H1 (cell line): ENCODE measurements at regions not wholly inside any gene's neighbourhood (a gene's known extent, or its start where the extent isn't known, plus 50 kb on each side); places are given as distances from the start of the nearest gene placed in this dataset.
"Not testable (repeated sequence)": the region's sequence is repeated elsewhere in the genome, so short reads cannot be mapped to it uniquely, and the experiment has no call there.

ENCODE experiments used
- CTCF ChIA-PET: fragments of 300-600 bp; sonication (Branson Sonifier 250); formaldehyde crosslinking; loops from one replicate; lab custom pipeline; 2021; ENCODE audit not compliant: partially characterized antibody; lab: Charles Lee
- POLR2A ChIA-PET: fragments of 300-600 bp; sonication (Branson Sonifier 250); formaldehyde crosslinking; loops from one replicate; lab custom pipeline; 2021; ENCODE audit warnings: inconsistent platforms; ENCODE audit not compliant: partially characterized antibody; lab: Charles Lee
- DNase-seq, 2 experiments: peaks; one replicate each; pipeline versions ENCODE4 v3.0.0 to v3.0.0-alpha.2; 2010 to 2022; ENCODE audit warnings: low spot score in 2 of 2, low read depth in 1 of 2, mixed read lengths in 1 of 2
- FAIRE-seq: peaks from 2 replicates; lab custom pipeline; 2011; peaks lifted over from hg19 to GRCh38; lab: Jason Lieb, UNC
- H2AFZ ChIP-seq: 2 replicates; pipeline ENCODE4 v1.8.1; 2012; ENCODE audit warnings: low read length, inconsistent platforms
- H2AK5ac ChIP-seq: 2 replicates; pipeline ENCODE4 v1.6.1; 2013; ENCODE audit warnings: low read depth, low read length
- H2BK120ac ChIP-seq: replicated peaks from 2 replicates; pipeline ENCODE3; 2013; ENCODE audit warnings: low read depth, low read length, inconsistent platforms
- H2BK12ac ChIP-seq: 2 replicates; pipeline ENCODE4 v1.6.1; 2013; ENCODE audit warnings: low read depth, low read length
- H2BK15ac ChIP-seq: 2 replicates; pipeline ENCODE4 v1.6.1; 2013; ENCODE audit warnings: low read length
- H2BK20ac ChIP-seq: 2 replicates; pipeline ENCODE4 v1.6.1; 2013; ENCODE audit warnings: low read length
- H2BK5ac ChIP-seq: 2 replicates; pipeline ENCODE4 v1.6.1; 2013; ENCODE audit warnings: low read depth, low read length
- H3K14ac ChIP-seq: 2 replicates; pipeline ENCODE4 v1.6.1; 2013; ENCODE audit warnings: inconsistent platforms; ENCODE audit not compliant: insufficient read length
- H3K18ac ChIP-seq: 2 replicates; pipeline ENCODE4 v1.6.1; 2013; ENCODE audit warnings: low read length; ENCODE audit errors: extremely low read depth
- H3K23ac ChIP-seq: 2 replicates; pipeline ENCODE4 v1.6.1; 2013; ENCODE audit warnings: inconsistent platforms; ENCODE audit not compliant: insufficient read length
- H3K23me2 ChIP-seq: 2 replicates; pipeline ENCODE4 v1.6.1; 2013; ENCODE audit warnings: low read depth, low read length
- H3K27ac ChIP-seq: 2 replicates; pipeline ENCODE4 v1.6.1; 2011; ENCODE audit warnings: low read depth, low read length, inconsistent platforms
- H3K27me3 ChIP-seq, 4 experiments: replicated peaks in 1 of 4; 1 replicate in 1 of 4; 2 replicates in 3 of 4; pipeline versions ENCODE4 v1.6.1 to v1.8.1; 2011 to 2013; ENCODE audit warnings: low read length in 3 of 4, mild to moderate bottlenecking in 3 of 4, inconsistent platforms in 2 of 4, mixed read lengths in 2 of 4, moderate library complexity in 1 of 4; ENCODE audit not compliant: control insufficient read depth in 3 of 4, insufficient read depth in 3 of 4; ENCODE audit errors: extremely low read depth in 1 of 4
- H3K36me3 ChIP-seq, 4 experiments: 2 replicates each; pipeline versions ENCODE4 v1.6.1 to v1.8.1; 2011 to 2013; ENCODE audit warnings: mild to moderate bottlenecking in 4 of 4, low read length in 3 of 4, moderate library complexity in 2 of 4, control low read depth in 1 of 4, inconsistent platforms in 1 of 4; ENCODE audit not compliant: insufficient read depth in 4 of 4, control insufficient read depth in 2 of 4
- H3K4ac ChIP-seq: replicated peaks from 2 replicates; pipeline ENCODE3; 2013; ENCODE audit warnings: low read length, low read depth, mixed read lengths, inconsistent platforms; ENCODE audit not compliant: insufficient read length
- H3K4me1 ChIP-seq, 4 experiments: replicated peaks in 1 of 4; 1 replicate in 1 of 4; 2 replicates in 3 of 4; pipeline versions ENCODE4 v1.6.1 to v1.8.1; 2011 to 2013; ENCODE audit warnings: low read length in 3 of 4, inconsistent platforms in 2 of 4, mixed read lengths in 1 of 4; ENCODE audit not compliant: insufficient read depth in 4 of 4, control insufficient read depth in 3 of 4
- H3K4me2 ChIP-seq, 2 experiments: 2 replicates each; pipeline versions ENCODE4 v1.6.1 to v1.8.1; 2011 to 2013; ENCODE audit warnings: low read depth in 2 of 2, low read length in 2 of 2, control low read depth in 1 of 2, inconsistent platforms in 1 of 2, mild to moderate bottlenecking in 1 of 2; ENCODE audit not compliant: insufficient read depth in 1 of 2
- H3K4me3 ChIP-seq, 4 experiments: fragments of 200-600, 300-600 bp in 1 of 4; sonication (generic), shearing (Covaris generic), sonication (Bioruptor Twin) in 1 of 4; 2 replicates each; pipeline versions ENCODE4 v1.5.1 to v1.8.1; 2011 to 2016; ENCODE audit warnings: low read length in 4 of 4, low read depth in 3 of 4, control low read depth in 2 of 4, inconsistent platforms in 2 of 4, mild to moderate bottlenecking in 2 of 4, mixed read lengths in 1 of 4, moderate library complexity in 1 of 4; ENCODE audit not compliant: insufficient read depth in 2 of 4; ENCODE audit errors: extremely low read depth in 1 of 4
- H3K56ac ChIP-seq: replicated peaks from 2 replicates; pipeline ENCODE3; 2013; ENCODE audit warnings: low read depth, mild to moderate bottlenecking, mixed read lengths, low read length, inconsistent platforms; ENCODE audit not compliant: insufficient read length
- H3K79me1 ChIP-seq: 2 replicates; pipeline ENCODE4 v1.6.1; 2013; ENCODE audit warnings: low read depth, low read length, control low read depth
- H3K79me2 ChIP-seq, 2 experiments: 2 replicates each; pipeline versions ENCODE4 v1.6.1 to v1.8.1; 2012 to 2013; ENCODE audit warnings: low read length in 2 of 2, mild to moderate bottlenecking in 2 of 2, inconsistent platforms in 1 of 2; ENCODE audit not compliant: insufficient read depth in 2 of 2, control insufficient read depth in 1 of 2
- H3K9ac ChIP-seq, 4 experiments: replicated peaks in 1 of 4; 1 replicate in 1 of 4; 2 replicates in 3 of 4; pipeline versions ENCODE4 v1.6.1 to v1.8.1; 2011 to 2013; ENCODE audit warnings: low read depth in 3 of 4, low read length in 3 of 4, control low read depth in 2 of 4, mild to moderate bottlenecking in 2 of 4, moderate library complexity in 2 of 4, inconsistent platforms in 1 of 4; ENCODE audit errors: extremely low read depth in 1 of 4
- H3K9me3 ChIP-seq, 2 experiments: 2 replicates each; pipeline versions ENCODE4 v1.6.1 to v1.8.1; 2012 to 2013; ENCODE audit warnings: mild to moderate bottlenecking in 2 of 2, moderate library complexity in 2 of 2, control low read depth in 1 of 2, inconsistent platforms in 1 of 2, low read depth in 1 of 2, low read length in 1 of 2, mixed read lengths in 1 of 2; ENCODE audit not compliant: insufficient read depth in 2 of 2
- H4K20me1 ChIP-seq, 2 experiments: replicated peaks in 1 of 2; 2 replicates each; pipeline versions ENCODE3 to v1.8.1; 2011 to 2013; ENCODE audit warnings: inconsistent platforms in 2 of 2, low read length in 2 of 2, mild to moderate bottlenecking in 1 of 2; ENCODE audit not compliant: insufficient read depth in 2 of 2, control insufficient read depth in 1 of 2
- H4K5ac ChIP-seq: 2 replicates; pipeline ENCODE4 v1.6.1; 2013; ENCODE audit warnings: low read length, low read depth, mixed read lengths, inconsistent platforms; ENCODE audit not compliant: insufficient read length
- H4K8ac ChIP-seq: 2 replicates; pipeline ENCODE4 v1.8.0; 2013; ENCODE audit warnings: mild to moderate bottlenecking, moderate library complexity, low read length, inconsistent platforms; ENCODE audit not compliant: insufficient read depth; ENCODE audit errors: extremely low read depth
- H4K91ac ChIP-seq: replicated peaks from 2 replicates; pipeline ENCODE3; 2013; ENCODE audit warnings: low read length, mixed read lengths, inconsistent platforms; ENCODE audit not compliant: insufficient read length
- WGBS, 2 experiments: shearing (Covaris generic) in 1 of 2; methylation state at CpG; one replicate each; pipeline versions ENCODE4 v1.1.6 to v1.1.7; 2013 to 2015; ENCODE audit warnings: low lambda C conversion rate in 2 of 2, mixed read lengths in 2 of 2, inconsistent platforms in 1 of 2, low coverage in 1 of 2, missing lambda C conversion rate in 1 of 2; ENCODE audit not compliant: insufficient replicate concordance in 2 of 2, insufficient coverage in 1 of 2, insufficient read length in 1 of 2; ENCODE audit errors: extremely low coverage in 1 of 2, missing lambda C conversion rate in 1 of 2; 5-methylcytosine and 5-hydroxymethylcytosine counted together

- H3K4me2 ChIP-seq, H3K9me3 ChIP-seq, H3K4me3 ChIP-seq, H3K79me1 ChIP-seq, CTCF ChIA-PET, H2BK20ac ChIP-seq, H2BK5ac ChIP-seq, H2BK15ac ChIP-seq, H3K56ac ChIP-seq, H2BK120ac ChIP-seq, H4K20me1 ChIP-seq, FAIRE-seq, H2BK12ac ChIP-seq, H3K9ac ChIP-seq, H3K36me3 ChIP-seq, POLR2A ChIA-PET, H2AK5ac ChIP-seq, H3K4me1 ChIP-seq, H3K23me2 ChIP-seq, H4K5ac ChIP-seq, H3K23ac ChIP-seq, H3K4ac ChIP-seq, H3K18ac ChIP-seq, H2AFZ ChIP-seq, DNase-seq, H4K91ac ChIP-seq, H4K8ac ChIP-seq, H3K27me3 ChIP-seq, H3K27ac ChIP-seq, H3K14ac ChIP-seq, H3K79me2 ChIP-seq: not testable (repeated sequence)
- WGBS, 2 experiments: 90% methylated on average over 5 of the region's 5 CpGs; no CpG with 5 or more reads in 1 of the 2 experiments
These were observed 53.6 kb upstream of the RDX start for GRCh38 chr11:110349997-110350383.
